HEK293 (cell line): ENCODE measurements at regions not wholly inside any gene's neighbourhood (a gene's known extent, or its start where the extent isn't known, plus 50 kb on each side); places are given as distances from the start of the nearest gene placed in this dataset.

Experiments
- CTCF ChIP-seq: fragments of 450-650 bp; formaldehyde crosslinking; IDR thresholded peaks from 2 replicates; pipeline ENCODE4 v1.5.1; 2016; ENCODE audit warnings: missing biosample characterization, missing genetic modification characterization
- RBAK ChIP-seq: fragments of 450-650 bp; formaldehyde crosslinking; IDR thresholded peaks from 2 replicates; pipeline ENCODE4 v1.5.1; 2016; ENCODE audit warnings: missing biosample characterization, missing genetic modification characterization

- TF ChIP-seq RBAK, result no peak
- no peak for TF ChIP-seq CTCF (tag by site-specific recombination)
Observed at GRCh38 chr17:55898195-55898594, 147.3 kb downstream of the PCTP start.
